Ascending aorta (tissue), 2 donors: ENCODE measurements at regions not wholly inside any gene's neighbourhood (a gene's known extent, or its start where the extent isn't known, plus 50 kb on each side); places are given as distances from the start of the nearest gene placed in this dataset.

Source experiments
- DNase-seq, 2 donors: peaks; one replicate each; pipeline ENCODE4 v3.0.0-alpha.2; 2019; ENCODE audit warnings: low spot score in 2 of 2
- H3K27ac ChIP-seq, 2 donors: fragments of 200-600 bp; sonication (generic); one replicate each; pipeline ENCODE4 v1.5.1; 2016 to 2017; ENCODE audit warnings: mild to moderate bottlenecking in 1 of 2
- H3K27me3 ChIP-seq: fragments of 200-600 bp; sonication (generic); one replicate; pipeline ENCODE4 v1.5.1; 2017
- H3K36me3 ChIP-seq, 2 donors: fragments of 200-600 bp; sonication (generic); one replicate each; pipeline ENCODE4 v1.5.1; 2016
- H3K4me1 ChIP-seq, 2 donors: fragments of 200-600 bp; sonication (generic); one replicate each; pipeline ENCODE4 v1.5.1; 2016 to 2017; ENCODE audit warnings: mild to moderate bottlenecking in 1 of 2
- H3K4me3 ChIP-seq, 2 donors: fragments of 200-600 bp; sonication (generic); one replicate each; pipeline ENCODE4 v1.5.1; 2016 to 2017; ENCODE audit warnings: mild to moderate bottlenecking in 1 of 2
- H3K9me3 ChIP-seq, 2 donors: fragments of 200-600 bp; sonication (generic); one replicate each; pipeline ENCODE4 v1.5.1; 2016
- CTCF ChIP-seq, 3 experiments: fragments of 200-600 bp in 2 of 3; fragments of 450-650 bp in 1 of 3; sonication (generic) in 2 of 3; IDR thresholded peaks; one replicate each; pipeline ENCODE4 v1.5.1; 2016 to 2019; ENCODE audit warnings: antibody characterized with exemption in 3 of 3, mild to moderate bottlenecking in 1 of 3, moderate library complexity in 1 of 3
- intact Hi-C: fragments of 100-400 bp; cut with DNase I; formaldehyde crosslinking; loops from one replicate; pipeline ENCODE4 v1.15.1; 2023

- H3K4me1 ChIP-seq = no peaks in the 10 kb centered on the region
- TF ChIP-seq CTCF (IDR thresholded peaks at IDR 0.05) = no peak
- intact Hi-C loops = no loop called here
- H3K36me3 ChIP-seq = no peaks in the 10 kb centered on the region
- H3K27me3 ChIP-seq = no peaks in the 10 kb centered on the region
- no peaks in the 10 kb centered on the region for H3K9me3 ChIP-seq
- DNase-seq = no peak
- no peak overlapping the region for H3K4me3 ChIP-seq
- H3K27ac ChIP-seq = no peak overlapping the region
Measured at GRCh38 chr5:91495699-91496098, 112.6 kb upstream of the ARRDC3 start.

- Histone ChIP-seq H3K27me3 (no peaks in the 10 kb centered on the region), H3K4me1 (no peaks in the 10 kb centered on the region), H3K9me3 (no peaks in the 10 kb centered on the region), H3K36me3 (no peaks in the 10 kb centered on the region), H3K27ac (no peak overlapping the region), H3K4me3 (no peak overlapping the region)
- DNase-seq = no peak
- intact Hi-C loops = no loop called here
- no peak for TF ChIP-seq CTCF (IDR thresholded peaks at IDR 0.05)
Measured at GRCh38 chr5:91494447-91494996, 111.4 kb upstream of the ARRDC3 start.

GRCh38 chr5:91493086-91493485 is 110.0 kb upstream of the ARRDC3 start:
- no peak for DNase-seq
- Histone ChIP-seq H3K4me3 (no peak overlapping the region), H3K27me3 (no peaks in the 10 kb centered on the region), H3K9me3 (no peaks in the 10 kb centered on the region), H3K36me3 (no peaks in the 10 kb centered on the region), H3K4me1 (no peaks in the 10 kb centered on the region), H3K27ac (no peak overlapping the region)
- no peak for TF ChIP-seq CTCF (IDR thresholded peaks at IDR 0.05)
- intact Hi-C loops = no loop called here

- Histone ChIP-seq H3K27me3 (no peaks in the 10 kb centered on the region), H3K4me3 (no peak overlapping the region), H3K9me3 (no peaks in the 10 kb centered on the region), H3K27ac (no peak overlapping the region), H3K36me3 (no peaks in the 10 kb centered on the region), H3K4me1 (no peaks in the 10 kb centered on the region)
- TF ChIP-seq CTCF (IDR thresholded peaks at IDR 0.05) = no peak
- intact Hi-C loops = no loop called here
- no peak for DNase-seq
Measured at GRCh38 chr5:91491229-91491628, 108.1 kb upstream of the ARRDC3 start.

GRCh38 chr5:91490316-91490715 is 107.2 kb upstream of the ARRDC3 start:
- Histone ChIP-seq H3K9me3 (no peaks in the 10 kb centered on the region), H3K36me3 (no peaks in the 10 kb centered on the region), H3K27me3 (no peaks in the 10 kb centered on the region), H3K4me3 (no peak overlapping the region), H3K4me1 (no peaks in the 10 kb centered on the region), H3K27ac (no peak overlapping the region)
- no peak for TF ChIP-seq CTCF (IDR thresholded peaks at IDR 0.05)
- DNase-seq = no peak
- intact Hi-C loops = no loop called here

GRCh38 chr5:91487420-91487819 is 104.3 kb upstream of the ARRDC3 start:
- Histone ChIP-seq H3K4me1 (no peaks in the 10 kb centered on the region), H3K36me3 (no peaks in the 10 kb centered on the region), H3K9me3 (no peaks in the 10 kb centered on the region), H3K27ac (no peak overlapping the region), H3K27me3 (no peaks in the 10 kb centered on the region), H3K4me3 (no peak overlapping the region)
- DNase-seq = no peak
- intact Hi-C loops = no loop called here
- TF ChIP-seq CTCF (IDR thresholded peaks at IDR 0.05) = no peak
